HepG2 (cell line): ENCODE measurements at regions not wholly inside any gene's neighbourhood (a gene's known extent, or its start where the extent isn't known, plus 50 kb on each side); places are given as distances from the start of the nearest gene placed in this dataset.

Source experiments
- ATAC-seq: fragments of 200-7000 bp; cut with Tn5 transposase; 3 replicates; pipeline ENCODE4 v1.9.1; 2020; ENCODE audit warnings: mild to moderate bottlenecking, moderate library complexity
- BruUV-seq: library from RNA; stranded (reverse); fragments of 400-500 nt; replicated peaks from 2 replicates; lab custom pipeline; 2021; lab: Mats Ljungman, UMichigan
- CTCF ChIA-PET: fragments of 300-600 bp; formaldehyde crosslinking; extraction: SDS; loops from one replicate; lab custom pipeline; 2021; ENCODE audit warnings: low total read pairs, inconsistent platforms, low intra/inter-chr PET ratio; lab: Yijun Ruan, JAX
- POLR2A ChIA-PET: fragments of 350-600 bp; sonication (Branson Sonifier 250); formaldehyde crosslinking; loops from one replicate; lab custom pipeline; 2020; ENCODE audit warnings: antibody characterized with exemption, inconsistent platforms; lab: Yijun Ruan, JAX
- DNase-seq: peaks from one replicate; pipeline ENCODE4 v3.0.0-alpha.2; 2015; ENCODE audit warnings: low spot score
- FAIRE-seq: peaks from 3 replicates; lab custom pipeline; 2011; peaks lifted over from hg19 to GRCh38; lab: Jason Lieb, UNC
- H2AFZ ChIP-seq: one replicate; pipeline ENCODE4 v1.6.1; 2011; ENCODE audit warnings: low read length, inconsistent platforms
- H3K27ac ChIP-seq: fragments of 300-600 bp; 3 replicates; pipeline ENCODE4 v1.8.0; 2011; ENCODE audit warnings: mixed run types, mild to moderate bottlenecking, mixed read lengths, low read length, inconsistent platforms; ENCODE audit not compliant: insufficient read depth; ENCODE audit errors: extremely low read length
- H3K27me3 ChIP-seq, 2 experiments: fragments of 200-600 bp in 1 of 2; 2 replicates in 1 of 2; 3 replicates in 1 of 2; pipeline versions ENCODE4 v1.6.0 to v1.8.0; 2011; ENCODE audit warnings: low read length in 2 of 2, mild to moderate bottlenecking in 2 of 2, moderate library complexity in 2 of 2, inconsistent platforms in 1 of 2; ENCODE audit not compliant: insufficient read depth in 2 of 2, control insufficient read depth in 1 of 2
- H3K36me3 ChIP-seq, 2 experiments: fragments of 200-600 bp in 1 of 2; replicated peaks in 1 of 2; 2 replicates in 1 of 2; 3 replicates in 1 of 2; pipeline versions ENCODE4 v1.5.1 to v1.8.0; 2011; ENCODE audit warnings: low read length in 2 of 2, inconsistent platforms in 1 of 2; ENCODE audit not compliant: insufficient read depth in 2 of 2, control insufficient read depth in 1 of 2
- H3K4me1 ChIP-seq: 2 replicates; pipeline ENCODE4 v1.5.1; 2012; ENCODE audit warnings: low read length, inconsistent platforms; ENCODE audit not compliant: insufficient read depth
- H3K4me2 ChIP-seq: 2 replicates; pipeline ENCODE4 v1.6.0; 2011; ENCODE audit warnings: low read depth, low read length, inconsistent platforms
- H3K4me3 ChIP-seq, 3 experiments: fragments of 200-600 bp in 1 of 3; sonication (generic), shearing (Covaris generic) in 1 of 3; replicated peaks in 1 of 3; 2 replicates each; pipeline ENCODE4 v1.5.1; 2011 to 2016; ENCODE audit warnings: low read length in 3 of 3, inconsistent platforms in 2 of 3, low read depth in 2 of 3, mild to moderate bottlenecking in 2 of 3, control low read depth in 1 of 3, mixed read lengths in 1 of 3; ENCODE audit not compliant: insufficient read depth in 1 of 3
- H3K79me2 ChIP-seq: one replicate; pipeline ENCODE4 v1.6.1; 2011; ENCODE audit warnings: low read length, inconsistent platforms; ENCODE audit not compliant: insufficient read depth
- H3K9ac ChIP-seq: 2 replicates; pipeline ENCODE4 v1.6.0; 2011; ENCODE audit warnings: mild to moderate bottlenecking, low read depth, low read length, inconsistent platforms; ENCODE audit not compliant: insufficient read depth
- H3K9me3 ChIP-seq: 2 replicates; pipeline ENCODE4 v1.5.1; 2012; ENCODE audit warnings: mild to moderate bottlenecking, low read length
- H4K20me1 ChIP-seq: 2 replicates; pipeline ENCODE4 v1.6.0; 2011; ENCODE audit warnings: inconsistent platforms, mild to moderate bottlenecking, low read length, moderate library complexity; ENCODE audit not compliant: insufficient read depth
- ARNT2 ChIP-seq: sonication (generic); formaldehyde crosslinking; IDR thresholded peaks from 2 replicates; pipeline ENCODE4 v1.8.0; 2022; ENCODE audit warnings: mild to moderate bottlenecking, low read depth, missing genetic modification reagents, moderate library complexity
- FOXA1 ChIP-seq, 2 experiments: fragments of 450-650 bp in 1 of 2; sonication (generic) in 1 of 2; formaldehyde crosslinking in 1 of 2; IDR thresholded peaks; 2 replicates each; pipeline versions ENCODE4 v1.4.0 to v1.6.1; 2016 to 2020; ENCODE audit warnings: missing genetic modification reagents in 1 of 2
- FUBP1 ChIP-seq: sonication (generic); formaldehyde crosslinking; IDR thresholded peaks from 2 replicates; pipeline ENCODE4 v1.5.1; 2020; ENCODE audit warnings: missing genetic modification reagents, mild to moderate bottlenecking, borderline replicate concordance
- HCFC1 ChIP-seq: fragments of 150-350 bp; IDR thresholded peaks from 2 replicates; pipeline ENCODE4 v1.6.1; 2014; ENCODE audit warnings: low read depth, low read length
- NR1H2 ChIP-seq: sonication (generic); formaldehyde crosslinking; IDR thresholded peaks from 2 replicates; pipeline ENCODE4 v1.8.1; 2022; ENCODE audit warnings: low read depth, missing genetic modification reagents, borderline replicate concordance
- NR3C1 ChIP-seq: sonication (generic); formaldehyde crosslinking; IDR thresholded peaks from 2 replicates; pipeline ENCODE4 v1.4.0; 2020; ENCODE audit warnings: missing genetic modification reagents
- PRMT3 ChIP-seq: sonication (generic); formaldehyde crosslinking; IDR thresholded peaks from 2 replicates; pipeline ENCODE4 v1.8.1; 2022; ENCODE audit warnings: low read depth, mild to moderate bottlenecking, moderate library complexity, missing genetic modification reagents, borderline replicate concordance
- RAD51 ChIP-seq: fragments of 450-650 bp; IDR thresholded peaks from 2 replicates; pipeline ENCODE4 v1.6.1; 2016; ENCODE audit warnings: borderline replicate concordance
- SOX13 ChIP-seq, 3 experiments: fragments of 450-650 bp in 1 of 3; sonication (generic) in 1 of 3; formaldehyde crosslinking in 1 of 3; IDR thresholded peaks in 2 of 3; conservative IDR thresholded peaks in 1 of 3; 2 replicates each; pipeline versions ENCODE4 v1.5.0 to v1.6.1; 2016 to 2020; ENCODE audit warnings: antibody characterized with exemption in 1 of 3, mild to moderate bottlenecking in 1 of 3, missing compliant biosample characterization in 1 of 3, missing genetic modification reagents in 1 of 3, moderate library complexity in 1 of 3
- TBL1XR1 ChIP-seq: fragments of 150-350 bp; IDR thresholded peaks from 2 replicates; pipeline ENCODE4 v1.6.1; 2014; ENCODE audit warnings: borderline replicate concordance, low read length; ENCODE audit not compliant: partially characterized antibody
- ZBTB1 ChIP-seq: sonication (generic); formaldehyde crosslinking; IDR thresholded peaks from 2 replicates; pipeline ENCODE4 v1.4.0; 2020; ENCODE audit warnings: missing genetic modification reagents, borderline replicate concordance
- ZBTB3 ChIP-seq: sonication (generic); formaldehyde crosslinking; IDR thresholded peaks from 2 replicates; pipeline ENCODE4 v1.4.0; 2020; ENCODE audit warnings: low read depth, mild to moderate bottlenecking, moderate library complexity, missing genetic modification reagents, borderline replicate concordance
- ZBTB34 ChIP-seq: sonication (generic); formaldehyde crosslinking; IDR thresholded peaks from 2 replicates; pipeline ENCODE4 v1.8.0; 2022; ENCODE audit warnings: mild to moderate bottlenecking, missing genetic modification reagents
- ZNF124 ChIP-seq: sonication (generic); formaldehyde crosslinking; IDR thresholded peaks from 2 replicates; pipeline ENCODE4 v1.4.0; 2020; ENCODE audit warnings: missing genetic modification reagents
- ZNF367 ChIP-seq: sonication (generic); formaldehyde crosslinking; IDR thresholded peaks from 2 replicates; pipeline ENCODE4 v1.4.0; 2020; ENCODE audit warnings: missing genetic modification reagents, borderline replicate concordance
- ZNF574 ChIP-seq: sonication (generic); formaldehyde crosslinking; IDR thresholded peaks from 2 replicates; pipeline ENCODE4 v1.4.0; 2020; ENCODE audit warnings: missing genetic modification reagents
- WGBS: methylation state at CpG from one replicate; pipeline ENCODE4 v1.1.6; 2017; ENCODE audit warnings: low lambda C conversion rate; 5-methylcytosine and 5-hydroxymethylcytosine counted together
- in situ Hi-C: cut with HindIII; loops from 2 replicates; pipeline ENCODE4 v1.10.0; 2017; ENCODE audit warnings: low pct_unique_long_range_greater_than_20kb; ENCODE audit not compliant: extremely low pct_ligation_motif_present
- intact Hi-C: fragments of 100-400 bp; cut with micrococcal nuclease; formaldehyde crosslinking; loops from one replicate; pipeline ENCODE4 v1.10.0; 2022; ENCODE audit not compliant: unreplicated experiment

GRCh38 chr20:39939241-39939865 lies 749.7 kb downstream of the MAFB start (continued):
- no peak for TF ChIP-seq ZBTB34 (CRISPR knock-in tag)
- TF ChIP-seq, all 625 proteins: peak for 0

- intact Hi-C loops (no loop called here), in situ Hi-C loops (no loop called here)
- Histone ChIP-seq H3K27me3 (no peaks in the 10 kb centered on the region), H3K4me1 (no peaks in the 10 kb centered on the region), H3K9ac (no peak overlapping the region), H3K27ac (no peak overlapping the region), H3K4me2 (no peak overlapping the region), H3K79me2 (no peaks in the 10 kb centered on the region), H3K4me3 (no peak overlapping the region), H2AFZ (no peak overlapping the region), H3K36me3 (no peaks in the 10 kb centered on the region), H4K20me1 (no peaks in the 10 kb centered on the region), H3K9me3 (peaks cover 98% of the 10 kb centered on the region)
- no peak for ATAC-seq
- ChIA-PET CTCF (no interaction called here), POLR2A (no interaction called here)
- FAIRE-seq: no peak
- WGBS: 23% methylated on average over 5 of the region's 5 CpGs
- no peak for DNase-seq
- BruUV-seq: no TSS peak
- no peak for TF ChIP-seq RAD51
- TF ChIP-seq HCFC1: no peak
- TF ChIP-seq SOX13 (IDR thresholded peaks at IDR 0.05): no peak
- TF ChIP-seq SOX13 (CRISPR knock-in tag; conservative IDR thresholded peaks at IDR 0.05 in 1 of 2, IDR thresholded peaks at IDR 0.05 in 1 of 2): no peak
- no peak for TF ChIP-seq NR1H2 (CRISPR knock-in tag)
- no peak for TF ChIP-seq ZNF574
- no peak for TF ChIP-seq ZBTB1 (CRISPR knock-in tag)
- no peak for TF ChIP-seq ARNT2
- TF ChIP-seq NR3C1 (CRISPR knock-in tag): no peak
- TF ChIP-seq FUBP1 (CRISPR knock-in tag): no peak
- no peak for TF ChIP-seq PRMT3
- TF ChIP-seq ZNF367 (CRISPR knock-in tag): no peak
- TF ChIP-seq ZNF124 (CRISPR knock-in tag): no peak
- TF ChIP-seq ZBTB3: no peak
- no peak for TF ChIP-seq TBL1XR1
- no peak for TF ChIP-seq FOXA1 (IDR thresholded peaks at IDR 0.05)
- no peak for TF ChIP-seq FOXA1 (CRISPR knock-in tag; IDR thresholded peaks at IDR 0.05)
These were observed 752.6 kb downstream of the MAFB start for GRCh38 chr20:39936401-39936800.
